ENCODE measurements at regions not wholly inside any gene's neighbourhood (a gene's known extent, or its start where the extent isn't known, plus 50 kb on each side); places are given as distances from the start of the nearest gene placed in this dataset.

DNA sequence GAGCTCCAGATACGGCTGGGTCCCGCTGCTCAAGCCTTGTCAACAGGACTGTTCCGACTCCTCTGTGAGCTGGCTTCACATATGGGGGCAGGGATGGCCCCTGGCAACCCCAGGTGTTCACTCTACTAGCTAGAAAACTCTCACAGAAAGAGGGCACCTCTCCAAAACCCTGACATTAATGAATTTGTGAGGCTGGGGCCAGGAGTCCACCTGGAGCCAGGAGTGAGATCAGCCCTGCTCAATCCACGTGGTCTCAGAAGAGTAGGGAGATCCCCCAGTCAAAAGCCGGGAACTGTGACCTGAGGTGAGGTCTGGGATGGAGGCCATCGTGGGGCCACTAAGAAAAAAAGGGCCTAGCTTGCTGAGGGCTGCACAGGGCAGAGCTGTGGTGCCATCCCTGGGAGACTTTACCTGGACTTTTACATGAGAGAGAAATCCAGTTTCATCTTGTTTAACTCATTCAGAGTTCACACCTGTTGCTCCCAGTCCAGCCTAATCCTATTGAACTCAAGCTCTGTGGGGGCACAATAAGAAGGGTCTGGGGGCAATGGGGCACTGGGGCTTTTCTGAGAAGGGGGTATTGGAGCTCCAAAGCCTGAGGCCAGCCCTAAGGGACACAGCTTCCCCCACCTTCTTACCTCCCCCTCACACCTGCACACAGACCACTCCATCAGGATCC lies 144.3 kb upstream of the MLN start:
- Histone ChIP-seq H3K27ac (no peak overlapping the region), H3K4me1 (no peaks in the 10 kb centered on the region), H3K4me2 (no peak overlapping the region), H3K4me3 (no peak overlapping the region), H3K9me3 (no peaks in the 10 kb centered on the region)
- FAIRE-seq (no peak), ATAC-seq (no peak), DNase-seq (ENCODE audit: low read depth in 1 of 2, low spot score in 1 of 2) (no peak)
- WGBS (ENCODE audit: missing lambda C conversion rate): 58% methylated on average over 6 of the region's 6 CpGs
- TF ChIP-seq RNF2 (IDR thresholded peaks at IDR 0.05; ENCODE audit: borderline replicate concordance, low read depth) (no peak), SREBF2 (IDR thresholded peaks at IDR 0.05) (no peak), HOXA7 (CRISPR knock-in tag; IDR thresholded peaks at IDR 0.05) (no peak), GATA3 (IDR thresholded peaks at IDR 0.05; ENCODE audit: borderline replicate concordance) (no peak), MAX (IDR thresholded peaks at IDR 0.05) (no peak), HOXB5 (CRISPR knock-in tag; IDR thresholded peaks at IDR 0.05) (no peak), FOSL2 (IDR thresholded peaks at IDR 0.05) (no peak), FOSL2 (CRISPR knock-in tag; IDR thresholded peaks at IDR 0.05) (no peak)
- TF ChIP-seq, protein P1, sequence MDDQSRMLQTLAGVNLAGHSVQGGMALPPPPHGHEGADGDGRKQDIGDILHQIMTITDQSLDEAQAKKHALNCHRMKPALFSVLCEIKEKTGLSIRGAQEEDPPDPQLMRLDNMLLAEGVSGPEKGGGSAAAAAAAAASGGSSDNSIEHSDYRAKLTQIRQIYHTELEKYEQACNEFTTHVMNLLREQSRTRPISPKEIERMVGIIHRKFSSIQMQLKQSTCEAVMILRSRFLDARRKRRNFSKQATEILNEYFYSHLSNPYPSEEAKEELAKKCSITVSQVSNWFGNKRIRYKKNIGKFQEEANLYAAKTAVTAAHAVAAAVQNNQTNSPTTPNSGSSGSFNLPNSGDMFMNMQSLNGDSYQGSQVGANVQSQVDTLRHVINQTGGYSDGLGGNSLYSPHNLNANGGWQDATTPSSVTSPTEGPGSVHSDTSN (IDR thresholded peaks at IDR 0.05): no peak
- CTCF ChIA-PET: interaction anchor here (1.6 to 1.8 kb wide), 2 partner anchors 11 to 187 kb away, joined by 4 to 8 read pairs; no protein-coding TSS in a partner anchor
- POLR2A ChIA-PET: no interaction called here

GRCh38 chr6:33947047-33947446 lies 143.2 kb upstream of the MLN start:
- ChIA-PET CTCF (interaction anchor here (0.9 kb wide), 1 partner anchor 12 kb away, joined by 3 read pairs; no protein-coding TSS in a partner anchor), POLR2A (no interaction called here)
- 78% methylated on average over 4 of the region's 4 CpGs for WGBS (ENCODE audit: missing lambda C conversion rate)
- Histone ChIP-seq H3K4me2 (no peak overlapping the region), H3K4me1 (no peaks in the 10 kb centered on the region), H3K4me3 (no peak overlapping the region), H3K27ac (no peak overlapping the region), H3K9me3 (no peaks in the 10 kb centered on the region)
- ATAC-seq (no peak), FAIRE-seq (no peak), DNase-seq (ENCODE audit: low read depth in 1 of 2, low spot score in 1 of 2) (no peak)
- TF ChIP-seq, protein P2, sequence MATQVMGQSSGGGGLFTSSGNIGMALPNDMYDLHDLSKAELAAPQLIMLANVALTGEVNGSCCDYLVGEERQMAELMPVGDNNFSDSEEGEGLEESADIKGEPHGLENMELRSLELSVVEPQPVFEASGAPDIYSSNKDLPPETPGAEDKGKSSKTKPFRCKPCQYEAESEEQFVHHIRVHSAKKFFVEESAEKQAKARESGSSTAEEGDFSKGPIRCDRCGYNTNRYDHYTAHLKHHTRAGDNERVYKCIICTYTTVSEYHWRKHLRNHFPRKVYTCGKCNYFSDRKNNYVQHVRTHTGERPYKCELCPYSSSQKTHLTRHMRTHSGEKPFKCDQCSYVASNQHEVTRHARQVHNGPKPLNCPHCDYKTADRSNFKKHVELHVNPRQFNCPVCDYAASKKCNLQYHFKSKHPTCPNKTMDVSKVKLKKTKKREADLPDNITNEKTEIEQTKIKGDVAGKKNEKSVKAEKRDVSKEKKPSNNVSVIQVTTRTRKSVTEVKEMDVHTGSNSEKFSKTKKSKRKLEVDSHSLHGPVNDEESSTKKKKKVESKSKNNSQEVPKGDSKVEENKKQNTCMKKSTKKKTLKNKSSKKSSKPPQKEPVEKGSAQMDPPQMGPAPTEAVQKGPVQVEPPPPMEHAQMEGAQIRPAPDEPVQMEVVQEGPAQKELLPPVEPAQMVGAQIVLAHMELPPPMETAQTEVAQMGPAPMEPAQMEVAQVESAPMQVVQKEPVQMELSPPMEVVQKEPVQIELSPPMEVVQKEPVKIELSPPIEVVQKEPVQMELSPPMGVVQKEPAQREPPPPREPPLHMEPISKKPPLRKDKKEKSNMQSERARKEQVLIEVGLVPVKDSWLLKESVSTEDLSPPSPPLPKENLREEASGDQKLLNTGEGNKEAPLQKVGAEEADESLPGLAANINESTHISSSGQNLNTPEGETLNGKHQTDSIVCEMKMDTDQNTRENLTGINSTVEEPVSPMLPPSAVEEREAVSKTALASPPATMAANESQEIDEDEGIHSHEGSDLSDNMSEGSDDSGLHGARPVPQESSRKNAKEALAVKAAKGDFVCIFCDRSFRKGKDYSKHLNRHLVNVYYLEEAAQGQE (IDR thresholded peaks at IDR 0.05): no peak
- no peak for TF ChIP-seq NFE2L2 (conservative IDR thresholded peaks at IDR 0.05; ENCODE audit: low read length)

- CTCF ChIA-PET: no interaction called here
- TF ChIP-seq CBX2 (IDR thresholded peaks at IDR 0.05; ENCODE audit: borderline replicate concordance, low read depth): no peak
- no peak for TF ChIP-seq EP300 (IDR thresholded peaks at IDR 0.05)
- TF ChIP-seq HDAC2 (IDR thresholded peaks at IDR 0.05): no peak
- 77% methylated on average over 6 of the region's 6 CpGs for WGBS (ENCODE audit: missing lambda C conversion rate)
- H3K9me3 ChIP-seq: no peaks in the 10 kb centered on the region
- no peak overlapping the region for H3K4me3 ChIP-seq
- ATAC-seq (no peak), DNase-seq (ENCODE audit: low read depth in 1 of 2, low spot score in 1 of 2) (no peak), FAIRE-seq (no peak)
- H3K4me1 ChIP-seq: no peaks in the 10 kb centered on the region
- H3K4me2 ChIP-seq: no peak overlapping the region
- POLR2A ChIA-PET: no interaction called here
- H3K27ac ChIP-seq: no peak overlapping the region
Measured at GRCh38 chr6:33945931-33946330, 142.1 kb upstream of the MLN start.

- H3K9me3 ChIP-seq: no peaks in the 10 kb centered on the region
- ATAC-seq (no peak), DNase-seq (ENCODE audit: low read depth in 1 of 2, low spot score in 1 of 2) (no peak), FAIRE-seq (no peak)
- H3K27ac ChIP-seq: no peak overlapping the region
- TF ChIP-seq MYC (IDR thresholded peaks at IDR 0.05; ENCODE audit: borderline replicate concordance, low read length) (no peak), JUN (IDR thresholded peaks at IDR 0.05) (no peak), ATOH8 (CRISPR knock-in tag; IDR thresholded peaks at IDR 0.05; ENCODE audit: low read depth) (no peak), HEYL (CRISPR knock-in tag; IDR thresholded peaks at IDR 0.05) (no peak), RFX5 (IDR thresholded peaks at IDR 0.05) (no peak), FOSB (CRISPR knock-in tag; IDR thresholded peaks at IDR 0.05) (no peak), CBX8 (IDR thresholded peaks at IDR 0.05) (no peak)
- TF ChIP-seq, protein P2 (IDR thresholded peaks at IDR 0.05): no peak
- no peak overlapping the region for H3K4me2 ChIP-seq
- CTCF ChIA-PET: interaction anchor here (1.2 kb wide), 1 partner anchor 173 kb away, joined by 3 read pairs; no protein-coding TSS in a partner anchor
- no peaks in the 10 kb centered on the region for H3K4me1 ChIP-seq
- H3K4me3 ChIP-seq: no peak overlapping the region
- 70% methylated on average over 19 of the region's 22 CpGs for WGBS (ENCODE audit: missing lambda C conversion rate)
- POLR2A ChIA-PET: no interaction called here
Measured at GRCh38 chr6:33944686-33945411, 141.0 kb upstream of the MLN start.

All from A549 (cell line).